Cerebellar nuclear complex (tissue), 1 donor: ENCODE measurements at regions not wholly inside any gene's neighbourhood (a gene's known extent, or its start where the extent isn't known, plus 50 kb on each side); places are given as distances from the start of the nearest gene placed in this dataset.

ENCODE experiments used
- DNase-seq, 2 experiments: peaks; one replicate each; lab custom pipeline; 2025; lab: John Stamatoyannopoulos, UW

GRCh38 chr7:117929237-117929636 lies 56.0 kb upstream of the CTTNBP2 start:
- DNase-seq: no peak

GRCh38 chr7:117931314-117931713 lies 58.1 kb upstream of the CTTNBP2 start:
- no peak for DNase-seq

- DNase-seq: no peak
Observed at GRCh38 chr7:117937049-117937752, 64.0 kb upstream of the CTTNBP2 start.

DNA sequence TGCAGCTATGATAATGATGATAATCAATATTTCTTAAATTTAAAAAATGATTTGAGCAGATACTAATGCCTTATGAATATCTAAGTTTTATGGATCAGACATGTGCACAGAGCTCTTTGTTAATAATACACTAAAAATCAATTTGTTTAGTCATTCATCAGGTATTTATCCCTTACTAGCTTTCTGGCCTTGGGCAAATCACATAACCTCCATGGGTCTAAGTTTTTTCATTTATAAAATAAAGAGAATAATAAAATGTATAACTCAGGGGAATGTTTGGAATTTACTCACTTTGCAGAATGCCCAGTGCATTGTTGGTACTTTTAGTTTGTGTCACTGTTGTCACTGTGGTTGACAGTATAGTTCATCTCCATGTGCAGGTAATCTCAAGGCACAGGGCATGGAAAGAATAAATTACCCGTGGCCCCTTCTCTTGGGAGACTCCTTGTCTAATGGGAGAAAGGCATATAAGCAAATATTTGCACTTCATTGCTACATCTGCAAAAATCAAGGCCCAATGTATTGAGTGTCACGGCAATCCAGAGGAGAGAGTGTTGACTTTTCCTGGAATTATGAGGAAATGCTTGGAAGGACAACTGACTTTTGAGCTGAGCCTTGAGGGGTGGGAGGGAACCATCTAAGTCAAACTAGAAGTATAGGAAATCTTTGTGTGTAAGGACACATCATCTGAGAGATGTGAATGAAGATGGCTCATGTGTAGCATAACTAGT lies 64.7 kb upstream of the CTTNBP2 start:
- no peak for DNase-seq

- no peak for DNase-seq
Observed at GRCh38 chr7:117941138-117941810, 68.0 kb upstream of the CTTNBP2 start.

DNA sequence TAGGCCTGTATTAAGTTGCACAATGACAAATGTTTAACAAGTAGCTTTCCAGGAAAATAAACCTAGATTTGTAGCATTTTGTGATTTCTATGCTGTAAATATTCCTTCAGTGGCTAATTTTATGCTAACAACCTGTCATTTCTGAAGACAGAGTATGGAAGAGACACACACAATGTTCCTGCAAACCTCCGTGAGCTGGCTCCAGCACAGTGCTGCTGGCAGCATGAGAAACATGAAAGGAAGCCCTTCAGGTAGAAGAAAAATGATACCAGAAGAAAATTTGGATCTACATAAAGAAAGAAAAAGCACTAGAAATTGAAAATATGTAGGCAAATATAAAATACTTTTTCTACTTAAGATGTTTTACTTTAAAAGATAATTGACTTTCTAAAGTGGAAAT lies 69.5 kb upstream of the CTTNBP2 start:
- DNase-seq: no peak

- DNase-seq: no peak
Observed at GRCh38 chr7:117944886-117945285, 71.6 kb upstream of the CTTNBP2 start.

DNA sequence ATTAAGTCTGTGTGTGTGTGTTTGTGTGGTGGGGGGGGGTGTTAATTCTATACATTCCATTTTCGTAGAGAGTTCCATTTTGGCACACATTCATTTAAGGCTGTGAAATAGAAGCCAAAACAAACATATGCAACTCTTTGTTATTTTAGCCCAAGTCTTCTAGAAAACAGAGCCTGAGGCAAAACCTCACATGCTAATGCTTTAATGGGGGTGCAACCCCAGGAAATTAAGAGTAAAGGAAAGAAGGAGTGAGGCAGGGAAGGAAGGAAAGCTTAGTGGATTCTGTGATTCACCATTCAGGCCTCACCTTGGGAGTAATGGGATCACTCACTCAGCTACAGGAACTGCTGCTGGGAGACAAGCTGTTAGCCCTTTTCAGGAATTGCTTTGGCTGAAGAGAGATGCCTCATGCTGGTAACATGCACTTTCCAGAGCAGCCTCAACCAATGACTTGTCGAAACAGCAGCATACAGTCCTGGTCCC lies 73.0 kb upstream of the CTTNBP2 start:
- DNase-seq: no peak

DNA sequence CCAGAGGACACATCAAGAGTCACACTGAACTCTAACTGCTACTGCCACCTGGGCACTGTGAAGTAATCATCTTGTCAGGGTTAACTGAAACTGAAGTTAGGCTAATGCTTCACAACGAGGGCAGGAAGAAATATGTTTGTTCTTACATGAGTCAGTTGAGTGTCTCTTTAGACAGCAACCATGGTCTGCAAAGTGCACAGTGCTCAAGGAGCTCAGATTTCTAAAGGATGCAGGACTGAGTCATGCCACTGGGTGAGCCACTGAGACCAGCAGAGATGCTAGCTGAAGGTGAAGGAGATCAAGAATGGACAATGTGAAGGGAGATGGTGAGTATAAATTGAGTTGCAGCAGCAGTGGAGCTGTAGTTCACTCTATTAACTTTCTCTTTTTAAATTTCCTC lies 76.0 kb upstream of the CTTNBP2 start:
- DNase-seq: no peak

DNA sequence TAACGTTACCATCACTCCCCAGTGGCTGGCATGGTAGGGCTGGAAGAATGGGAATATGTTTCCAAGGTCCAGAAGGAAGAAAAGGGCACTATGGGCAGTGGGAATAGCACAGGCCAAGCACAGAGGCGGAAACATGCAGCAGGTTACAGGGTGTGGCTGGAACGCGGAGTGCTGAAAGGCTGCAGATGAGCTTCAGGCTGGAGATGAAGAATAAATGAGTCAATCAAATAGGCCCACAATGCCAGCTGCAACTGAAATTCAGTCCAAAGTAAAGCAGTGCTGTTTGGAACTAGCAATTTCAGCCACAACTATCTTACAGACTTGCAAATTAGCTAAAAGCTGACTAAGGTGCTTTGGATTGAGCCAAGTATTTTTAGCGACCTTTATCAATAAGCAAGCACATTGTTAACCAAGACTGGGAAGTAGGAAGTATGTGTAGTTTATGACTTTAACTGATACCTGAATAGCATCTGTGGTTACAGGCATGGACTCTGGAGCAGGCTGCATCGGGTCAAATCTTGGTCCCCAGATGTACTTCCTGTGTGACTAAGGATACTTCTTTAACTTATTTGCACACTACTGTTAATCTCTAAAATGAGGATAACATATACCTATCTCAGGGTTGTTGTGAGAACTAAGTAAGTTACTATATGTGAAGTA lies 77.5 kb upstream of the CTTNBP2 start:
- no peak for DNase-seq

DNA sequence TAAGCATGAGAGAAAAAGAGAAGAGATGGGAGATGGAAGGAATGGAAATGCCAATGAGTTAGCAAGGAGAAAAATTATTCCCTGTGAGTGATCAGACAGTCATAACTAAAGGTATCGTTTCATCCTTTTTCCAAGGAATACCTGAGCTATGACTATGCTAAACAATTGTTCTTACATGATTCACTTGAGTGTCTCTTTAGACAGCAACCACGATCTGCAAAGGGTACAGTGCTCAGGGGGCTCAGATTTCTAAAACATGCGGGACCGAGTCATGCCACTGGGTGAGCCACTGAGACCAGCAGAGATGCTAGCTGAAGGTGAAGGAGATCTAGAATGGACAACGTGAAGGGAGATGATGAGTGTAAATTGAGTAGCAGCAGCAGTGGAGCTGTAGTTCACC lies 78.0 kb upstream of the CTTNBP2 start:
- no peak for DNase-seq

- DNase-seq: no peak
Observed at GRCh38 chr7:117951691-117952280, 78.5 kb upstream of the CTTNBP2 start.

- DNase-seq: no peak
Observed at GRCh38 chr7:117955046-117955445, 81.8 kb upstream of the CTTNBP2 start.

DNA sequence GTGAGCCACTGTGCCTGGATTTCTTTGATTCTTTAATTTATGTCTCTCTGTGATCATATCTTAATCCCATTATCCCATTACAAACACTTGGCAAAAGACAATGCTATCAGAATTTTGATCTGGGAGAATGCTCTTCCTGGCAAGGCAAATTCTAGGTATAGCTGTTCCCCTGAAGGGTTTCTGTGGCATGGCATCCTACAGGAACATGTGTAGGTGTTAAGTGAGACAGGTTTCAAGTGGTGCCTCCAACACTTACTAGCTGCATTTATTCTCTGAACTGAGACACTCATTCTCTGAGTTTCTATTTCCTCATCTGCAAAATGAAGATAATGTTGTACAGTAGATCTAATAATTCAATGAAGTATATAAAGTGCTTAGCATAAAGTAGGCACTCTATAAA lies 87.1 kb upstream of the CTTNBP2 start:
- DNase-seq: no peak

DNA sequence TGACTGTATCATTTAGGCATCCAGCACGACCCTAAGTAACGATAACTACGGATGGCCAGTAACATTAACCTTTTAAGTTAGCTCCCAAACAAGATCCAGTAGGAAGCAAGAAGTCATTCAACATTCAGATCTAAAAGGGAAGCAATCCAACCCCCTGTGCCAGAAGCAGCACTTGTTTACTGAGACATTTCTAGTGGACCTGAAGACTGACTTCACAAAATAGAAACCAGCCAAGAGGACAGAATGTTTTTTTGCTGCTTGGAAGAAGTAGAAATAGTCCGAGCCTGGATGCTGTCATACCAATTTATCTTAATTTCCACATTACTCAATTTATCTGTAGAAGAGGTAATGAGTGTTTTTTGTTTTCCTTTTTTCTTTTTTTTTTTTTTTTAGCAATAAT lies 88.0 kb upstream of the CTTNBP2 start:
- no peak for DNase-seq

- DNase-seq: no peak
Observed at GRCh38 chr7:117962366-117962994, 89.2 kb upstream of the CTTNBP2 start.

DNA sequence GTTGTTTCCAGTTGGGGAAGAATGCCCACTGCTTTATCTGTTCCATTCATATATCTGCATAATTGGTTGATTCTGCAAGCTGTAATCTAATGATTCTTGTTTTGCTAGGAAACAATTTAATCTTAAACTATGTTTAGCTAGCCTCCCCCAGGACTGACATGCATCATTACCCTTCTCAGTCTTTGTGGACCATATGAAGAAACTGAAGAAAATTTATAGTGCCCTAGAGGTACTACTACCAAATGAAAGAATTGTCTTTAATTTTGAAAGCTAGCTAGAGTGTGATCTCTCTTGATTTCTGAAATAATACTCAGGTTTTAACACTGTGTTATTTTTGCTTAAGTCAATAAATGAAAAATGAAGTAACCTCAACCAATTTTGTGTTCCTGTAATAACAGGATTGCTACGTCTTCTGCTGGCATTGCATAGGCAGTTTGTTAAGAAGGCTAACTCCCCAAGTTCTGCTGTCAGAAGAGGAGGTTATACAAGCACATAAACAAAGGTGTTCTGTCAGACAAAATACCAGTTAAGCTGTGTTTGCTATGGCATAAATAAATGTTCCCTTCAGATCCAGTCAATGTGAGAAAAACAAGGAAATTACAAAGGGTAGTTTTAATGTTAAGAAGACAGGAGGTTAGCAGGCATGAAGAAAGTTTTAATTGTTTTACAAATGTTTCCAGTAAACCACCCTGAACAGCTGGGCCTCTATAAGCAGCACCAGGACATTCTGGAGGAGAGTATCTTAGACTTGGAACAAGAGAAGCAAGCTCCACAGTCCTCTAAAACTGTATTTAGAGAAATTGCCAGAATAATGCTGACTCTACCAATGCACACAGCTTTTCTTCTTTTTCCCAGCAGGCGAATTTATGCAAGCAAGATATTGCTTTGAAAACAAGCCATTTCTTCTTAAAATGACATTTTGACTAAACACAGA lies 90.3 kb upstream of the CTTNBP2 start:
- no peak for DNase-seq

GRCh38 chr7:117970801-117971200 lies 97.6 kb upstream of the CTTNBP2 start:
- no peak for DNase-seq

DNA sequence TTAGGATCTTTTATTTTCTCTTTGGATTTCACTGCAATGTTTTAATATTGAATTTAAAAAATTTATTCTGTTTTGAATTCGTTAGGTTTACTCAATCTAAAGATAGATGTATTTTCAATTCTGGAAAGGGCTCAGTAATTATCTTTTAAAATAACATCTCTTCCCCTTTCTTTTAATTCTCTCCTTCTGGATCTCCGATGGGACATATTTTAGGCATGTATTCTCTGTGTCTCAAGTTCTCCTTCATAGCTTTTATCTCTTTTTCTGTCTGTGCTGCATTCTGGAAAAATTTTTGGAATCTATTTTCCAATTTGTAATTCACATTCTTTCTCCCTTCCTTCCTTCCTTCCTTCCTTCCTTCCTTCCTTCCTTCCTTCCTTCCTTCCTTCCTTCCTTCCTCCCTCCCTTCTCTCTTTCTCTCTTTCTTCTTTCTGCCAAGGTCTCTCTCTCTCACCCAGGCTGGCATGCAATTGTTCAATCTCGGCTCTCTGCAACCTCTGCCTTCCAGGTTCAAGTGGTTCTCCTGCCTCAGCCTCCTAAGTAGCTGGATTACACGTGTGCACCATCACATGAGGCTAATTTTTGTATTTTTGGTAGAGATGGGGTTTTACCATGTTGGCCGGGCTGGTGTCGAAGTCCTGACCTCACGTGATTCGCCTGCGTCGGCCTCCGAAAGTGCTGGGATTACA lies 98.5 kb upstream of the CTTNBP2 start:
- no peak for DNase-seq

GRCh38 chr7:117972606-117973005 lies 99.4 kb upstream of the CTTNBP2 start:
- no peak for DNase-seq
